SIG-M5 treated with dmso at 0.1 percent for 504 hours (cell line): ENCODE measurements at regions not wholly inside any gene's neighbourhood (a gene's known extent, or its start where the extent isn't known, plus 50 kb on each side); places are given as distances from the start of the nearest gene placed in this dataset.
"Not testable (repeated sequence)": the region's sequence is repeated elsewhere in the genome, so short reads cannot be mapped to it uniquely, and the experiment has no call there.

Experiments used
- DNase-seq: peaks from one replicate; lab custom pipeline; 2025; ENCODE audit not compliant: unreplicated experiment; lab: John Stamatoyannopoulos, UW

DNA sequence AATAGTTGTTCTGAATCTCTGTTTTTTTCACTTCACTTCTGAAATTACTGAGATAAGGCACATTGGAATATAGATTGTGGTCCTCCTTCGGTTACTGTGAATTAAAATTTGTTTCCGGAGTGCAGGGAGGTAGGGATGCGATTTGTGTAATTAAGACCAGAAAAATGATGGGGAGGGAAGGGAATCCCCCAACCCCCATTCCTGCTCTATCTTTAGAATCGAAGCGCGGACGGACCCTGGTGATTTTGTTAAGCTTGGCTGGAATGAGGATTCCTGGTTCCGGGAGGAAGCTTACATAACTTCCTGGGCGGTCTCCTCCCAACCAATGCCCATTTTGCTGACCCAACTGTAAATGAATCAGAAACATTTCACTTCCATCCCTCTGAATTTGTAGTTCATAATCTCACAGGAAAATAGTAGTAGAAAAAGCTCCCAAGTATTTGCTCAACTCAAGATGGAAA lies 220.1 kb upstream of the MSX2 start:
- no peak for DNase-seq

DNA sequence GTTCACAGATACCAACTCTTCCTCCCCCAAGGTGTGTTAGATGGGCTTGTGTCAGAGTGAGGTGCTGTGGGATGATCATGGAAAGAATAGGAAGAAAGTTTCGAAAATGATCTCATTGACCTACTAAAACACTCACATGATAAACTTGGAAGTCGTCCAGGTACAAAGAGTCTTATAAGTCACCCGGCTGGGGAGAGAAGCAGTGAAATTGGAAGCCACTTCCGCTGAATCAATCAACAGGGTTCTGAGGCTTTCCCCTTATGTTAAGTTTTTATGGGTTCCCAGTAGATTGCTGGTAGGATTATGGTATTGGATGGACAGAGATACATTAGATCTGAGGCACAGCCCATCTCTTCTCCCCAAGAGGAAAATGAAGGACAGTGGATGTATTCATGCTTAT lies 218.8 kb upstream of the MSX2 start:
- no peak for DNase-seq

- DNase-seq: not testable (repeated sequence)
Observed at GRCh38 chr5:174510782-174511453, 213.5 kb upstream of the MSX2 start.

- DNase-seq: no peak
Observed at GRCh38 chr5:174511714-174512253, 212.6 kb upstream of the MSX2 start.

DNA sequence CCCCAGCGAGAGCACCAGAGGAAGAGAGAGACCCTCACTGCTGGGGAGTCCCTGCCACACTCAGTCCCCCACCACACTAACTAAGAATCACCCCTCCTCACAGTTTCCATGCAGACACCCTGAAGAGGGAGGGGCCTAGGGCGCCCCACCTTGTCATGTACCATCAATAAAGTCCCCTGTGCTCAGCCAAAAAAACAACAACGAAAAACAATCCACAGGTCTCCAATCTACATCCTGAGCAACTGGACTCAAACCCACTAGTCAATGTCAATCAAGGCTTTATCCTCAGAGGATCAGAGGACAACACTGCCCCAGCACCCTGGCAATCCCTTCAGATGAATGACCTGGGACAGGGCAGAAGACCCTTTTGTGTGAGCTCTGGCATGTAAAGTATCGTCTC lies 210.1 kb upstream of the MSX2 start:
- DNase-seq: no peak

GRCh38 chr5:174514983-174515394 lies 209.4 kb upstream of the MSX2 start:
- no peak for DNase-seq

DNA sequence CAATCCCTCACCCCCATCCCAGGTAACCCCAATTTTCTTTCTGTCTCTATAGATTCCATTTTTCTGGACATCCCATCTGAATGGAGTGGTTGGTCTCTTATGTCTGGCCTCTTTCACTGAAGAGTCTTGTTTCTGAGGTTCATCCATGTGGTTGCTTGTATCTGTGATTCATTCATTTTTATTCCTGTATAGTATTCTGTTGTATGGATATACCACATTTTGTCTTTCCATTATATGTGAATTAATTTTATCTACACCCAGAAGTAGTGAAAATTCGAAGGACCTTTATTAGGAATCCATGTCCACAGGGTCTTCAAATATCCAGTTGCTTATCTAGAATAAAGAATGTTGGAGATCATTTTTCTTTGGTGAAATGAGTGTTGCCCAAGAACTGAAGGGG lies 207.6 kb upstream of the MSX2 start:
- DNase-seq: no peak

GRCh38 chr5:174518512-174518911 lies 205.9 kb upstream of the MSX2 start:
- no peak for DNase-seq

- no peak for DNase-seq
Observed at GRCh38 chr5:174520420-174521396, 203.7 kb upstream of the MSX2 start.

DNA sequence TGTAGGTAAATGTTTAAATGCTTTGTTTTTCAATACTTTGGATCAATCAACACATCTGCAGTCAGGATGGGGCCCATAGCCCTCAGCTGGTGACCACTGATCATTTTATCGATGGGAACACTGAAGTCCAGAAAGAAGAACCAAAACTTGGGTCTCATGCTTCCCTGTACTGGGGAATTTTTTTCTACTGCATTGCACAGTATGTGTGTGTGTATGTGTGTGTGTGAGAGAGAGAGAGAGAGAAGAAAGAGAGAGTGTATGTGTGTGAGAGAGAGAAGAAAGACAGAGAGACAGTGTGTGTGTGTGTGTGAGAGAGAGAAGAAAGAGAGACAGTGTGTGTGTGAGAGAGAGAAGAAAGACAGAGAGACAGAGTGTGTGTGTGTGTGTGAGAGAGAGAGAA lies 202.9 kb upstream of the MSX2 start:
- DNase-seq: no peak

DNA sequence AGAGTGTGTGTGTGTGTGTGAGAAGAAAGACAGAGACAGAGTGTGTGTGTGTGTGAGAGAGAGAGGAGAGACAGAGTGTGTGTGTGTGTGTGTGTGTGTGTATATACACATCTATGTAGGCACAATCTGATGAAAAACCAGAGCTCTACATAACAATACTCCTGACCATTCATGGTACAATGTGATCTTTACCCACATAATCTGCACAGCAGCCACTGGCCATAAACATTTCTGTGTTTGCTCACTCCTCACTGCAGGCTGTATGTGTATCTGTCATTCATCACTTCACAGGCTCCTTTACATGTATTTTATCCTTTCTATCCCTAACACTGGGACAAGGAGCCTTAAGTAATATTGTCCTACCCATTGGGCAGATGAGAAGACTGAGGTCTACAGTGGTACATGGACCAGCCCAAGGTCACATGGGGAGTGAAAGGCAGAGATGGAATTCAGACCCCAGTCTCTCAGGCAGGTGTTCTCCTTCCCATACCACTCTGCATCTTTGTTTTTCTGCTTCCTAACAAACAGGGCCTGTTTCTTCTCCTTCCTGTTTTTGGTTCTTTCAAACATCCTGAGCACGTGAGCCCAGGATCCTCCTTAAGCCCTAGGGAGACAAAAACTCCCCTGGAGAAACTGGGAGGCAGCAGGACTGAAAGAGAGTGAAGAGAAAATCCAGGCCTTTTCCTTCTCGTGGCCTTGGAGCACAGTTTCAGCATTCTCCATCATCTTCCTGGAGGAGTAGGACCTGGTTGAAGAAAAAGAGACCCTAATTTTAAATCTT lies 201.7 kb upstream of the MSX2 start:
- DNase-seq: no peak

DNA sequence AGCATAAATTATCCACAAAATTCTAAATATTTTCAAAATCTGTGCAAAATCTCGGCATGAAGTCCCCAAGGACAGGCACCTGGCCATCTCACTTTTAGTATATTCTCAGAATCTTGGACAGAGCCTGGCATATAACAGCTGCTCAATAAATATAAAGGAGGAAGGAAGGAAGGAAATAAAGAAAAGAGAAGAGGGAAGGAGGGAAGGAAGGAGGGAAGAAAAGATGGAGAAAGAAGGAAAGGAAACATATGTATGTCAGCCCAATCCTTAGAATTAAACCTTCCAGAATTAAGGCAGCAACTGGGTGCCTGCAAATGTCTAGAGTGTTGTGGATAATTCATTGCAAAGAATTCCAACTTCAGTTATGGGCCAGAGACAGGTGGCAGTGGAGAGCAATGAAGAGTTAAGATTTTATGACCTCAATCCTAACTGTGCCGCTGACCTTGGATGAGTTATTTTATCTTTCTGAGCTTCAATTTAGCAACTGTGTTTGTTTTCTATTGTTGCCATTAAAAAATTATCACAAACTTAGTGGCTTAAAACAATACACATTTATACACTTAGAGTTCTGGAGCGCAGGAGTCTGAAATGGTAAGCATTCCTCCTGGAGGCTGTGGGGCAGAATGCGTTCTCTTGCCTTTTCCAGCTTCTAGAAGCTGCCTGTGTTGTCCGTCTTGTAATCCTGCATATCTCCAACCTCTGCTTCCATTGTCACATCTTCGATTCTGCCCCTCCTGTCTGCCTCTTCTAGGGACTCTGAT lies 200.9 kb upstream of the MSX2 start:
- DNase-seq: no peak

DNA sequence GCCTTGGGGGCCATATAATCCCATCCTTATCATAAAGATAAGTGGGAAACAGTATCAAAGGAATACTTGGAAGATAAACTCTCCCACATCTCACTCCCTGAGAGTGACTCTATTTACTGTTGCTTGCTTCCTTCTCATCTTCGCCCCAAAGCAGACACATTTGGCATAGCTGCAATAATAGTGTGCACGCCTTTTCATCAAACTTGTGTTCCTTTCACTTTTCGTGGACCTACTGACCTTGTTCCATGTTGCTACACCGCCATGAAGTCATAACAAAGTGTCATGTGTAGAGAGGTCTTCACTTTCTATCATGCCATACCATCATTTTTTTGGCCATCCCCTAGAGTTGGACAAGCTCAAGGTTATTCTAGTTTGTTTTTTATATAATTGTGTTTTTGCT lies 200.0 kb upstream of the MSX2 start:
- DNase-seq: no peak

DNA sequence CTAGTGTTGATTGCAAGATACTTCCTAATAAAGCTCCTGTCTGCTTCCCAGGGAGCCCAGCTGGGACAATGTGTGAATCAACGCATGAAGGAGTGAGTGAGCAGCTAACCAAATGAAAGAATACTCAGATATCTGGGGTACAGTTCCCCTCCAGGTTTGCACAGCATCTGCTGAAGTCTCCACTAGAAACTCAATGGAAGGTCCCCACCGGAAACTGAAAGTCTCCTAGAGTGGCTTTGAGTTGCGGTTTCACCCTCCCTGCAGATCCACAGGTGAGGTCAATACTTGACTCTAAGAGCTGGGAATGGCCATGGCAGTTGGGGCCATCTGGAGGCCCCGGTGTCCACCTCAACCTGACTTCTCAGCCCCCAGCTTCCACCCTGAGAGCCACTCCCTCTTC lies 198.2 kb upstream of the MSX2 start:
- DNase-seq: no peak

GRCh38 chr5:174527916-174528540 lies 196.4 kb upstream of the MSX2 start:
- no peak for DNase-seq

GRCh38 chr5:174528821-174529544 lies 195.4 kb upstream of the MSX2 start:
- peak; percentile 55 for DNase-seq

DNA sequence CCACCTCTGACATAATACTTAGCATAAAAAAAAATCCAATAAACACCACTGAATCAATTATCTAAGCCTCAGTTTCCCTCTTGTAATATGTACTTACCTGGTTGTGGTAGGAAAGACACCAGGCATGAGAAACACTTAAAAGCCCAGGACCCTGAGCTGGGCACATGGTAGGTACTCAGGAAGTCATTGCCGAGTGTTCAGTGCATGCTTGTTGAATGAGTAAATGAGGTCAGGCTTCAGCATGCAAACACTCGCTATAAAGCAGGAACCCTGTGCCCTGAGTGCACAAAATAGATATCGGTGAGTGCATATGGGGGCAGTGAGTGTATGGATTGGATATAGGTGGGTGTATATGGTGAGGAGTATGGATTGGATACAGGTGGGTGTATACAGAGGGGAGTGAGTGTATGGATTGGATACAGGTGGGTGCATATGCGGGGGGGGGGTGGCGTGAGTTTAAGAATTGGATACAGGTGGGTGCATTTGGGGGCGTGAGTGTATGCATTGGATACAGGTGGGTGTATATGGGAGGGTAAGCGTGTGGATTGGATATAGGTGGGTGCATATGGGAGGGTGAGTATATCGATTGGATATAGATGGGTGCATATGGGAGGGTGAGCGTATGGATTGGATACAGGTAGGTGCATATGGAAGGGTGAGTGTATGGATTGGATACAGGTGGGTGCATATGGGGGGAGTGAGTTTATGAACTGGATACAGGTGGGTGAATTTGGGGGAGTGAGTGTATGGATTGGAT lies 194.3 kb upstream of the MSX2 start:
- no peak for DNase-seq

DNA sequence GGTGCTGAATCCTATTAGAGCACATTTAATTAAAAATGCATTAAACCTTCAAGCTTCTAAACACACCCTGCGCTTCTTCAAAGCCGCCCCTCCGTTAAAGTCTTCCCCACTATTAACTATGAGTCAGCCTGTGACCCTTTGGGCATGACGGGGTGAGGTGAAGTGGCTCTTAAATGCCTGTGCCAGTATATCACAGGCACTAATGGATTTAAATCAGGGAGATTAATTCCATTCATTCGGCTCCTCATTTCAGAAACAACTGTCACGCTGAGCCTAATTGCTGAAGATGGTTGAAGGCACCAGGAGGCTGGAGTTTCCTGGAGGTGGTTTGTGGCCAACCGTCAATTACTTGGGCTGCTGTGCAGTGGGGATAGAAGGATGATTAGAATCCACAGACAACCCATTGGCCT lies 192.6 kb upstream of the MSX2 start:
- DNase-seq: no peak
